ENCODE measurements at regions not wholly inside any gene's neighbourhood (a gene's known extent, or its start where the extent isn't known, plus 50 kb on each side); places are given as distances from the start of the nearest gene placed in this dataset.

DNA sequence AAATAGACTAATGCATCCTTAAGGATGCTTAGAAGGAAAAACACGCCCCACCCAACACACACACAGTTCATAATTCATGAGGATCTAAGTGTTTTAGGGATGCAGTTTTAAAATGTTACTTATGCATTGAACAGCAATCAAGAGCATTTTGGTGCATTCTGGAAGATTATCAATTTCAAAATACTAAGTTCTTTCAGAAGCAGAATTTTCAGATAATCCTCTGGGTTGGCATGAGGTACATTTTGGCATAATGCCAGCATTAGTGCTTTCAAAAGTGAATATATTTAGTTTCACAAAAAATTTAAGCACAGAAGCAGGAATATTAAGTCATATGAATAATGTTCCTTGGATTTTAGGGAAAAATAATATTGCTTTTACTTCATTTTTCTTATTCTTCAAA is 937.1 kb downstream of the REEP3 start:
- Mint-ChIP-seq H3K27ac (no peak overlapping the region), H3K9me3 (peaks cover under 1% of the 10 kb centered on the region)
- POLR2A ChIA-PET, result no interaction called here

DNA sequence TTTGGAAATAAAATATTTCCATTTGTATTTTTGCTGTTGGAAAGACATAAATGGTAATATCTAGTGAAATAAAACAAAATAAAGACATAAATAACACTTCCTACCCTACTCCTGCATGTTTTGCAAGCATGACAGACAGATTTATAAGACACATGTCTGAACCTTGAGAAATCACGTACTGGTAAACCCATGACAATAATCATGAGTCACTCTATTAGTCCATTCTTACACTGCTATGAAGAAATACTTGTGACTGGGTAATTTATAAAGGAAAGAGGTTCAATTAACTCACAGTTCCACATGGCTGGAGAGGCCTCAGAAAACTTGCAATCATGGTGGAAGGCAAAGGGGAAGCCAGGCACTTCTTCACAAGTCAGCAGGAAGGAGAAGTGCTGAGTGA is 942.2 kb downstream of the REEP3 start:
- Mint-ChIP-seq H3K27me3 (no peaks in the 10 kb centered on the region), H3K9me3 (peaks cover 15% of the 10 kb centered on the region), H3K4me3 (no peak overlapping the region), H3K4me1 (no peaks in the 10 kb centered on the region), H3K36me3 (ENCODE audit: low read depth) (no peaks in the 10 kb centered on the region), H3K27ac (no peak overlapping the region)
- ChIA-PET POLR2A (no interaction called here), CTCF (no interaction called here)
- no peak for DNase-seq

More for the DNA sequence above, 937.1 kb downstream of the REEP3 start:
- Mint-ChIP-seq H3K4me3 (no peak overlapping the region), H3K27me3 (no peaks in the 10 kb centered on the region), H3K4me1 (no peaks in the 10 kb centered on the region), H3K36me3 (ENCODE audit: low read depth) (no peaks in the 10 kb centered on the region)
- DNase-seq, result no peak
- CTCF ChIA-PET, result no interaction called here

DNA sequence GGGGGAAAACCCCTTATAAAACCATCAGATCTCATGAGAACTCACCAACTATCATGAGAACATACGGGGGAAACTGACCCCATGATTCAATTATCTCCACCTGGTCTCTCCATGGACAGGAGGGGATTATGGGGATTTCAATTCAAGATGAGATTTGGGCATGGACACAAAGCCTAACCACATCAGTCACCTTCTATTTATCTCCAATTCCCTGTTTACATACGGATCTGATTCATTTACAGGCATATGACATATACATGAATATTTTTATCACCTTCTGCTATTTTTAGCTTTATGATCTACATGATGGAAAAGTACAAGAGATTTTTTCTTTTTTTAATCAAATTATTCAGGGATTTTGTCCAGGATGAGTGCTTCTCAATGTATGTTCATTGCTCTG is 944.5 kb downstream of the REEP3 start:
- no peak overlapping the region for H3K4me3 Mint-ChIP-seq
- no peak overlapping the region for H3K27ac Mint-ChIP-seq
- POLR2A ChIA-PET, result no interaction called here
- no peak for DNase-seq
- H3K27me3 Mint-ChIP-seq, result no peaks in the 10 kb centered on the region
- CTCF ChIA-PET, result no interaction called here
- no peaks in the 10 kb centered on the region for H3K36me3 Mint-ChIP-seq (ENCODE audit: low read depth)
- peaks cover 18% of the 10 kb centered on the region for H3K9me3 Mint-ChIP-seq
- H3K4me1 Mint-ChIP-seq, result no peaks in the 10 kb centered on the region

DNA sequence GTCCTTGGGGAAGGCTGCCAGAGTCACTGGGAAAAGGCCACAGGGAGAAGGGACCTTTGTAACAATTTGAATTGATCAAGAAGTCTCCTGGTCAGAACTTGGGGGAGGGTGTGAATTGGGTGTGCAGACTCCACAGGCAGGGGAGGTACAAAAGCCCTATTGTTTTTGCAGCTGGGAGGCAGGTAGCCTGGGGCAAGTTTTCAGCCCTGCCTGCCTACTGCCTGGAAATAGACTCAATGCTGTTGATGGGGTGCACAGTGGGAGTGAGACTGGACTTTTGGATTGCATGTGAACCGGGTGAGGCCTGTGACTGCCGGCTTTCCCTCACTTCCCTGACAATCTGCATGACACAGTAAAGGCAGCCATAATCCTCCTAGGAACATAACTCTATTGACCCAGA is 947.0 kb downstream of the REEP3 start:
- Mint-ChIP-seq H3K4me1 (no peaks in the 10 kb centered on the region), H3K27me3 (no peaks in the 10 kb centered on the region), H3K9me3 (peaks cover 18% of the 10 kb centered on the region), H3K4me3 (no peak overlapping the region), H3K27ac (no peak overlapping the region), H3K36me3 (ENCODE audit: low read depth) (no peaks in the 10 kb centered on the region)
- DNase-seq, result no peak
- POLR2A ChIA-PET, result no interaction called here
- CTCF ChIA-PET, result no interaction called here

DNA sequence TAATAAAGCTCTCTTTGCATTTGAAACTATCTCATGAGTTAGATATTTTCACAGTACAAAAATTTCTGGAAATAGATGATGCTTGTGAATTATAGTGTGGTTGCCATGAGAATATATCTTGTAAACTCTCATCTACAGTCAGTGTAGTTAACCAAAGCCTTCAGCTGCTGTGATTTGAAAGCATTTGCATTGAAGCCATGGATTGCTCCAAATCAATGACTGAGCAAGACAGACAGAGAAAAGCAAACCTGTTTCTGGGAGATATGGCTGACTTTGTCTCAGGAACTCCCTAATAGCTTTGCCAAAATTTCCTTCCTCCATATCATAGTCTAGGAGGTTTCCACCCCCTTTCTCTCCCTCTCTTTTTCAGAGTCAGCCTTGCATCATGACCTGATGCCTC is 955.3 kb downstream of the REEP3 start:
- Mint-ChIP-seq H3K27me3 (no peaks in the 10 kb centered on the region), H3K4me1 (no peaks in the 10 kb centered on the region), H3K27ac (no peak overlapping the region), H3K9me3 (no peaks in the 10 kb centered on the region), H3K4me3 (no peak overlapping the region), H3K36me3 (ENCODE audit: low read depth) (no peaks in the 10 kb centered on the region)
- DNase-seq, result no peak
- POLR2A ChIA-PET, result no interaction called here
- CTCF ChIA-PET, result no interaction called here

DNA sequence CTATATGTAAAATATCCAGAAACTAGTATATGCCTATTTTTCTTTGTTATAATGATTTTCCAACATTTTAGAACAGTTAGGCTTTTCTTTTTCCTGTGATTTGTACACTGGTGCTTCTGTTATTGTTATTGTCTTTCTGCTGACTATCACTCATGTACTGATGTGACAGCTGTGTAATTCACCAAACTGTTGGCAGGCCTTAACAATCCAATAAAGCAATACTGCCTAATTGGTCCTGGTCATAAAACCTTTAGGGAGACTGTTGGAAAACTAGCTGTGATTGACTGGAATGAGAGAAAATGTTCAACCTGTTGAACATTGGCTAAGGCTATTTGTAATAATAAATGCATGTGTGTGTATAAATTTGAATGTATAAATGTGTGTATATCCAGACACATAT is 956.6 kb downstream of the REEP3 start:
- no peak overlapping the region for H3K27ac Mint-ChIP-seq
- H3K4me1 Mint-ChIP-seq, result no peaks in the 10 kb centered on the region
- no peak for DNase-seq
- H3K9me3 Mint-ChIP-seq, result no peaks in the 10 kb centered on the region
- POLR2A ChIA-PET, result no interaction called here
- no peaks in the 10 kb centered on the region for H3K36me3 Mint-ChIP-seq (ENCODE audit: low read depth)
- CTCF ChIA-PET, result no interaction called here
- H3K27me3 Mint-ChIP-seq, result no peaks in the 10 kb centered on the region
- H3K4me3 Mint-ChIP-seq, result no peak overlapping the region

DNA sequence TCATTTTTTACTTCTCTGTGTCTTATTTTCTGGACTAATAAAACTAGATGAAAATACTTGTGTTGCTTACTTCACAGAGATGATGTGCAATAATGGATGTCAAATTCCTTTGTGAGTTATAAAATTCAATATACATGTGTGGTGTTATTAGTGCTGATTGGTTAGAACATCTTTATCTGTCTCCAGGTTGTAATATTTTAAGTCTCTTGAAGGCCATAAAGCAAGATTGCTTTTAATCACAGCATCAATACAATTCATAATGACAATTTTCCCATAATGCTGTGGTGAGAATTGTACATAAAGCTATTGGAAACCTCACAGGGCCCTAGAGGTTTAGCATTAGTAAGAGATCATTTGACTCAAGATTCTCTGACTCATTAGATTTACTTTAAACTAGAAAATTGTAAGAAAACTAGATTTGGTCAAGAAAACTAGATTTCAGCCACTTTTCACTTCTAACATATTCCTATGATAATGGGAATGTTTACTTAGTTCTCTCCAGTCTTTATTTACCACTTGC is 963.7 kb downstream of the REEP3 start:
- ChIA-PET CTCF (no interaction called here), POLR2A (no interaction called here)
- Mint-ChIP-seq H3K27me3 (no peaks in the 10 kb centered on the region), H3K4me3 (no peak overlapping the region), H3K27ac (no peak overlapping the region), H3K36me3 (ENCODE audit: low read depth) (no peaks in the 10 kb centered on the region), H3K9me3 (no peaks in the 10 kb centered on the region), H3K4me1 (no peaks in the 10 kb centered on the region)
- no peak for DNase-seq

DNA sequence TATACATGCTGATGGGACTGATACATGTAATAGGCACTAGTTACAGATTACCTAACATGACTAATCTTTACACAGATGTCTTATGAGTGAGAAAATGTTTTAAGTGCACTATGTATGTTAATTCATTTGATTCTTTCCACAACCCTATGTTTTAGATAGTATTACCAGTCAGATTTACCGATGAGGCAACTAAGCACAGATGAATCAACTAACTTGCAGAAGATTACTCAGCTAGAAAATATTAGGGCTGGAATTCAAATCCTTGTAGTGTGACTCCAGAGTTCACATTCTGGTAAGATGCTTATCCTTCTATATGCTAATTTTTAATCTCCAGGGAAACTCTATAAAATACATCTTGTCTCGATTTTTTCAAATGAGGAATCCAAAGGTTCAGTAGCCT is 964.9 kb downstream of the REEP3 start:
- no peak overlapping the region for H3K27ac Mint-ChIP-seq
- no peak for DNase-seq
- H3K36me3 Mint-ChIP-seq (ENCODE audit: low read depth), result no peaks in the 10 kb centered on the region
- H3K27me3 Mint-ChIP-seq, result no peaks in the 10 kb centered on the region
- CTCF ChIA-PET, result no interaction called here
- POLR2A ChIA-PET, result no interaction called here
- H3K4me1 Mint-ChIP-seq, result no peaks in the 10 kb centered on the region
- H3K9me3 Mint-ChIP-seq, result no peaks in the 10 kb centered on the region
- H3K4me3 Mint-ChIP-seq, result no peak overlapping the region

DNA sequence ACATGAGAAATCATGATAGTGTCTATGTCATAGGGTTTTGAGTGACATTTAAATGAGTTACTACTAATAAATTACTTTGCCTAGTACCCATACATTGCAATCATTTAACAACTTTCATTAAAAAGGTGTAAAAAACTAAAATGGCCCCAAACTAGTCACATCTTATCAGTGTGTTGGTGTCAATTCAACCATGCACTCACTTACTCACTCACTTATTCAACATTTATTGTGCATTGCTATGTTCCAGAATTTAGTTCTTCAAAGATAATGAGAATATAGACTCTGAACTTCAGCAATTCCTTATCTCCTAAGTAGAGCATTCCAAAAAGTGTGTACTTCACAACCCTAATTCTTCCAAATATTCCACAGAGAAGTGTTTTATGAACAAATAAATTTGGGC is 965.7 kb downstream of the REEP3 start:
- Mint-ChIP-seq H3K4me3 (no peak overlapping the region), H3K9me3 (no peaks in the 10 kb centered on the region), H3K27me3 (no peaks in the 10 kb centered on the region), H3K4me1 (no peaks in the 10 kb centered on the region), H3K27ac (no peak overlapping the region), H3K36me3 (ENCODE audit: low read depth) (no peaks in the 10 kb centered on the region)
- CTCF ChIA-PET, result no interaction called here
- POLR2A ChIA-PET, result no interaction called here
- no peak for DNase-seq

DNA sequence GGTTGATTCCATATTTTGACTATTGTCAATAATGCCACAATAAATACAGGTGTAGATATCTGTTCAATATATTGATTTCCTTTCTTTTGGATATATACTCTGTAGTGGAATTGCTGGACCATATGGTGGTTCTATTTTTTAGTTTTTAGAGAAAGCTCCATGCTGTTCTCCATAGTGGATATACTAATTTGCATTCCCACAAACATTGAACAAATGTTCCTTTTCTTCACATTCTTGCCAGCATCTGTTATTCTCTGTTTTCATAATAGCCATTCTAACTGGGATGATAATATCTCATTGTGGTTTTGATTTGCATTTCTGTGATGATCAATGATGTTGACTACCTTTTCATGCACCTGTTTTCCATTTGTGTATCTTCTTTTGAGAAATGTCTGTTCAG is 973.7 kb downstream of the REEP3 start:
- no peak overlapping the region for H3K27ac Mint-ChIP-seq
- H3K4me3 Mint-ChIP-seq, result no peak overlapping the region
- CTCF ChIA-PET, result no interaction called here
- no peaks in the 10 kb centered on the region for H3K36me3 Mint-ChIP-seq (ENCODE audit: low read depth)
- H3K27me3 Mint-ChIP-seq, result no peaks in the 10 kb centered on the region
- H3K9me3 Mint-ChIP-seq, result peaks cover 2% of the 10 kb centered on the region
- no peaks in the 10 kb centered on the region for H3K4me1 Mint-ChIP-seq
- POLR2A ChIA-PET, result no interaction called here
- DNase-seq, result no peak

DNA sequence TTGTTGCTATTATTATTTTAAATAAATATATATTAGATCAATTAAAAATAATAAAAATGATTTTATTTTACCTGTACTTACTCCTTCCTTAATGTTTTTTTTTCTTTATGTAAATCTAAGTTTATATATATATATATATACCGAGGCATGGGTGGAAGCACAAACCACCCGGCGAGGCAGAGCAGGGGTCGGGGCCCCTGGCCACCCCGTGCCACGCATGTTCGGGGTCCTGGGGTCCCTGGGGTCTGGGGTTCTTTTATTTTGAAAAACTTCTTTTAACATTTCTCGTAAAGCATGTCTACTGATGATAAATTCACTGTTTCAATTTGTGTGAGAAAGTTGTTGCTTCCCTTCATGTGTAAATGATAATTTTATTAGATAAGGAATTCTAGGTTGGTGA is 976.1 kb downstream of the REEP3 start:
- H3K27me3 Mint-ChIP-seq, result no peaks in the 10 kb centered on the region
- peaks cover 2% of the 10 kb centered on the region for H3K9me3 Mint-ChIP-seq
- no peak overlapping the region for H3K27ac Mint-ChIP-seq
- ChIA-PET CTCF (no interaction called here), POLR2A (no interaction called here)
- no peak for DNase-seq
- no peak overlapping the region for H3K4me3 Mint-ChIP-seq
- no peaks in the 10 kb centered on the region for H3K36me3 Mint-ChIP-seq (ENCODE audit: low read depth)
- H3K4me1 Mint-ChIP-seq, result no peaks in the 10 kb centered on the region

DNA sequence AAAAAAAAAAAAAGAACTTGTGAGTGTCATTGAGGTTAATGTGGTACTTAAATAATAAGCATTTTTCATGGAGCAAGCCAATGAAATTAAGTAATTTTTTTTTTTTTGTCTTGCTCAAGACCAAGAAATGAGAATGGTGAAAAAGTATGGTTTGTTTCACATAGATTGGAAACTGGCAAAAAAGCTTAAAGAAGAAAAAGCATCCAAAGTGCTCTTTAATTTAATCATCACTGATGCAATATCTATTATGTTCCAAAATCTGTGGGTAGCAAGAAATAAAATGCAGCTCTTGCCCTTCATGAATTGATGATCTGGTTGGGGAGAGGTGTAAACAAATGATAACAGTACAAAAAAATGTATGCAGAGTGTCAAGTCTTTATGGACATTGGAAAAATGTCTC is 980.6 kb downstream of the REEP3 start:
- no peaks in the 10 kb centered on the region for H3K36me3 Mint-ChIP-seq (ENCODE audit: low read depth)
- no peaks in the 10 kb centered on the region for H3K9me3 Mint-ChIP-seq
- H3K27me3 Mint-ChIP-seq, result no peaks in the 10 kb centered on the region
- no peak overlapping the region for H3K27ac Mint-ChIP-seq
- no peaks in the 10 kb centered on the region for H3K4me1 Mint-ChIP-seq
- ChIA-PET CTCF (no interaction called here), POLR2A (no interaction called here)
- no peak overlapping the region for H3K4me3 Mint-ChIP-seq
- no peak for DNase-seq

DNA sequence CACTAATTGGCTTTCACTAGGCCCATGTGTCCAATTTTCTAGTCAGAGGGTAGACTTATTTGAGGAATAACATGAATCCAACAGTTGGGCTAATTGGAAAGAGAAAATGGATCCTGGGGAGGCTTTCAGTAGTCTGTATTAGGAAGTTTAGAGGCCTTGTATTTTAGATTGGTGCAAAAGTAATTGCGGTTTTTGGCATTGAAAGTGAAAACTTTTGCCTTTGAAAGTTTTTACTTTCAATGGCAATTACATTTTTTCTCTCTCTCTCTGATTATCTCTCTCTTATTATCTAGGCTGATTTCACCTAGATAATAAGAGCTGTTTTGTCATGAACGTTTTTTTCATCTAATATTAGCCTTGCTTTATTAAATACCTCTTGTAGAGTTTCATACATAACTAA is 981.7 kb downstream of the REEP3 start:
- Mint-ChIP-seq H3K27ac (no peak overlapping the region), H3K4me3 (no peak overlapping the region), H3K27me3 (no peaks in the 10 kb centered on the region), H3K36me3 (ENCODE audit: low read depth) (no peaks in the 10 kb centered on the region), H3K4me1 (no peaks in the 10 kb centered on the region), H3K9me3 (no peaks in the 10 kb centered on the region)
- POLR2A ChIA-PET, result no interaction called here
- no peak for DNase-seq
- CTCF ChIA-PET, result no interaction called here

DNA sequence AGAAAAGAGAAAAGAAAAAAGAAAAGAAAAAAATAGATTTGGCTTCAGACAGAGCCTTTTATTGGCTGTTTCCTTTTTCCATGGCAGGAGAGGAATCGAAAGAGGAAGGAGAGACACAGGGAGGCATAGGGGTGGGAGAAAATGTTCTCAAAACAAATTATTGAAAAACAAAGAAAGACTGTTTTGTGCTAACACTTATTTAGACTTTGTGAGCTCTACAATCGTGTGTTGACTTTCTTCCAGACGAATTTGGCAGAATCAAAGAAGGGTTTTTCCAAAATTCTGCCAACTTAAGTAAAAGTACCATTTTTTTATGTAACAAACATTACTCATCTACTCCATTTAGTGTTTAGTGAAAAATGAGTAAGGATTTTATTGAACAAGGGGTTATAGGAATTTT is 982.2 kb downstream of the REEP3 start:
- no peaks in the 10 kb centered on the region for H3K36me3 Mint-ChIP-seq (ENCODE audit: low read depth)

DNA sequence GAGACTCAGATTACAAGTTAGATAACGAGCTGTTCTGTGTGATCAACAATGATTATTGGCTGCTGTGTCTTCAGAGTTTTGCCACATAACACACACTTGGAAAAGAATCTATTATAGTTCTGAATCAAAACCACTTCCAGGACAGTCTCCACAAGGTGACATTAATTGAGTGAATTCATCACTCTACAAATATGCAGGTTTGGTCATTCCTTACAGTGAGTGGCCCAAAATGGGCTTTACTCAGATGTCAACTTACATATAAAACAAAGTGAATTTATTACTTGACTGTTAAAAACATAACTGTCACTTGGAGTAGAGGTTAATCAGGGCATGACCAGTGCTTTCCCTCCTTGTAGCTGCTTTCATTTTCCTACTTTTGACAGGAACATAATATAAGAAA is 984.3 kb downstream of the REEP3 start:
- Mint-ChIP-seq H3K4me1 (no peaks in the 10 kb centered on the region), H3K9me3 (no peaks in the 10 kb centered on the region), H3K27me3 (no peaks in the 10 kb centered on the region), H3K27ac (no peak overlapping the region), H3K36me3 (ENCODE audit: low read depth) (no peaks in the 10 kb centered on the region), H3K4me3 (no peak overlapping the region)
- ChIA-PET CTCF (no interaction called here), POLR2A (no interaction called here)
- DNase-seq, result no peak

More for the DNA sequence above, 982.2 kb downstream of the REEP3 start:
- Mint-ChIP-seq H3K4me3 (no peak overlapping the region), H3K4me1 (no peaks in the 10 kb centered on the region), H3K27me3 (no peaks in the 10 kb centered on the region), H3K9me3 (no peaks in the 10 kb centered on the region), H3K27ac (no peak overlapping the region)
- CTCF ChIA-PET, result no interaction called here
- POLR2A ChIA-PET, result no interaction called here
- no peak for DNase-seq
